IMR-90 (cell line): ENCODE measurements at regions not wholly inside any gene's neighbourhood (a gene's known extent, or its start where the extent isn't known, plus 50 kb on each side); places are given as distances from the start of the nearest gene placed in this dataset.
"Not testable (repeated sequence)": the region's sequence is repeated elsewhere in the genome, so short reads cannot be mapped to it uniquely, and the experiment has no call there.

ENCODE experiments used
- ATAC-seq: fragments of 200-7000 bp; cut with Tn5 transposase; 2 replicates; pipeline ENCODE4 v1.9.1; 2020; ENCODE audit warnings: low read depth, mild to moderate bottlenecking, moderate library complexity
- BruUV-seq: library from RNA; stranded (reverse); fragments of 400-500 nt; replicated peaks from 2 replicates; lab custom pipeline; 2021; lab: Mats Ljungman, UMichigan
- CTCF ChIA-PET: fragments of 300-600 bp; formaldehyde crosslinking; extraction: SDS; loops from one replicate; lab custom pipeline; 2021; ENCODE audit warnings: antibody characterized with exemption; lab: Yijun Ruan, JAX
- POLR2A ChIA-PET: fragments of 300-600 bp; sonication (Branson Sonifier 250); formaldehyde crosslinking; loops from one replicate; lab custom pipeline; 2022; ENCODE audit warnings: antibody characterized with exemption; ENCODE audit not compliant: unreplicated experiment; lab: Charles Lee
- DNase-seq: peaks from one replicate; pipeline ENCODE4 v3.0.0; 2013
- H2AFZ ChIP-seq: replicated peaks from 2 replicates; pipeline ENCODE3; 2013; ENCODE audit warnings: low read length, mild to moderate bottlenecking; ENCODE audit not compliant: poor library complexity
- H2AK5ac ChIP-seq: 2 replicates; pipeline ENCODE4 v1.6.1; 2013; ENCODE audit warnings: low read depth, low read length, inconsistent platforms
- H2AK9ac ChIP-seq: replicated peaks from 2 replicates; pipeline ENCODE3; 2013; ENCODE audit warnings: mild to moderate bottlenecking, low read depth, low read length, moderate library complexity; ENCODE audit not compliant: poor library complexity
- H2BK120ac ChIP-seq: 2 replicates; pipeline ENCODE4 v1.6.1; 2013; ENCODE audit warnings: low read depth, low read length, inconsistent platforms
- H2BK15ac ChIP-seq: 3 replicates; pipeline ENCODE4 v1.6.1; 2013; ENCODE audit warnings: low read depth, low read length, inconsistent platforms
- H2BK20ac ChIP-seq: 2 replicates; pipeline ENCODE4 v1.6.1; 2013; ENCODE audit warnings: low read depth, mild to moderate bottlenecking, inconsistent platforms, low read length, moderate library complexity
- H2BK5ac ChIP-seq: 2 replicates; pipeline ENCODE4 v1.6.1; 2013; ENCODE audit warnings: mild to moderate bottlenecking, low read depth, low read length, inconsistent platforms; ENCODE audit not compliant: poor library complexity, severe bottlenecking
- H3K14ac ChIP-seq: replicated peaks from 2 replicates; pipeline ENCODE4 v1.6.1; 2013; ENCODE audit warnings: low read depth, low read length, inconsistent platforms
- H3K18ac ChIP-seq: 2 replicates; pipeline ENCODE4 v1.6.1; 2013; ENCODE audit warnings: low read depth, low read length, control low read depth
- H3K23ac ChIP-seq: 2 replicates; pipeline ENCODE4 v1.6.1; 2013; ENCODE audit warnings: low read depth, low read length, inconsistent platforms
- H3K27ac ChIP-seq: 2 replicates; pipeline ENCODE4 v1.5.1; 2013; ENCODE audit warnings: mild to moderate bottlenecking, control low read depth, low read length; ENCODE audit not compliant: insufficient read depth
- H3K27me3 ChIP-seq: 2 replicates; pipeline ENCODE4 v1.6.1; 2013; ENCODE audit warnings: low read length; ENCODE audit not compliant: control insufficient read depth, insufficient read depth
- H3K36me3 ChIP-seq: 2 replicates; pipeline ENCODE4 v1.6.1; 2013; ENCODE audit warnings: low read length, mixed read lengths; ENCODE audit not compliant: control insufficient read depth, insufficient read depth
- H3K4ac ChIP-seq: 2 replicates; pipeline ENCODE4 v1.6.1; 2013; ENCODE audit warnings: low read depth, low read length, inconsistent platforms
- H3K4me1 ChIP-seq: 2 replicates; pipeline ENCODE4 v1.6.1; 2013; ENCODE audit warnings: low read length, mixed read lengths; ENCODE audit not compliant: control insufficient read depth, insufficient read depth
- H3K4me2 ChIP-seq: 2 replicates; pipeline ENCODE4 v1.6.1; 2013; ENCODE audit warnings: low read depth, mild to moderate bottlenecking, control low read depth, low read length, moderate library complexity
- H3K4me3 ChIP-seq: 2 replicates; pipeline ENCODE4 v1.5.1; 2013; ENCODE audit warnings: low read depth, mild to moderate bottlenecking, control low read depth, low read length, moderate library complexity; ENCODE audit not compliant: insufficient read depth
- H3K56ac ChIP-seq: 2 replicates; pipeline ENCODE4 v1.6.1; 2013; ENCODE audit warnings: low read length, inconsistent platforms; ENCODE audit not compliant: insufficient read depth; ENCODE audit errors: extremely low read depth
- H3K79me1 ChIP-seq, 2 experiments: 2 replicates each; pipeline ENCODE4 v1.6.1; 2013; ENCODE audit warnings: low read length in 2 of 2, inconsistent platforms in 1 of 2, low read depth in 1 of 2
- H3K9ac ChIP-seq: 2 replicates; pipeline ENCODE4 v1.6.1; 2013; ENCODE audit warnings: low read depth, low read length, control low read depth
- H3K9me1 ChIP-seq: 2 replicates; pipeline ENCODE4 v1.6.1; 2013; ENCODE audit warnings: low read length, inconsistent platforms; ENCODE audit not compliant: insufficient read depth
- H3K9me3 ChIP-seq: 2 replicates; pipeline ENCODE4 v1.6.1; 2013; ENCODE audit warnings: low read length; ENCODE audit not compliant: control insufficient read depth, insufficient read depth
- H4K20me1 ChIP-seq: 2 replicates; pipeline ENCODE4 v1.6.1; 2013; ENCODE audit warnings: low read length, inconsistent platforms; ENCODE audit not compliant: insufficient read depth
- H4K5ac ChIP-seq: 2 replicates; pipeline ENCODE4 v1.6.1; 2013; ENCODE audit warnings: mild to moderate bottlenecking, low read depth, low read length, control low read depth
- H4K8ac ChIP-seq, 2 experiments: 2 replicates each; pipeline ENCODE4 v1.6.1; 2013; ENCODE audit warnings: low read depth in 2 of 2, low read length in 2 of 2, control low read depth in 1 of 2, inconsistent platforms in 1 of 2
- H4K91ac ChIP-seq: 2 replicates; pipeline ENCODE4 v1.6.1; 2013; ENCODE audit warnings: low read depth, low read length, inconsistent platforms; ENCODE audit not compliant: insufficient read depth
- FOS ChIP-seq: fragments of 150-350 bp; IDR thresholded peaks from 2 replicates; pipeline ENCODE4 v1.6.1; 2016; ENCODE audit warnings: low read depth, low read length
- MAFK ChIP-seq: IDR thresholded peaks from 2 replicates; pipeline ENCODE4 v1.6.1; 2012; ENCODE audit warnings: low read depth, low read length, improper control_type of control experiment
- RCOR1 ChIP-seq: IDR thresholded peaks from 2 replicates; pipeline ENCODE4 v1.6.1; 2012; ENCODE audit warnings: mild to moderate bottlenecking, low read length, improper control_type of control experiment; ENCODE audit not compliant: insufficient replicate concordance
- USF2 ChIP-seq: fragments of 150-350 bp; IDR thresholded peaks from 2 replicates; pipeline ENCODE4 v1.6.1; 2017; ENCODE audit warnings: mild to moderate bottlenecking, antibody characterized with exemption, low read length, low read depth
- WGBS, 2 experiments: methylation state at CpG; one replicate each; pipeline versions ENCODE4 v1.1.5 to v1.1.7; 2013; ENCODE audit warnings: missing lambda C conversion rate in 2 of 2; ENCODE audit not compliant: insufficient read length in 1 of 2; ENCODE audit errors: extremely low coverage in 2 of 2; 5-methylcytosine and 5-hydroxymethylcytosine counted together
- dilution Hi-C: fragments of 300-500 bp; cut with HindIII; formaldehyde crosslinking; loops from one replicate; pipeline ENCODE4 v1.14.3; 2018; ENCODE audit warnings: low sequenced_read_pairs; ENCODE audit not compliant: unreplicated experiment
- in situ Hi-C: fragments of 300-500 bp; cut with MboI; formaldehyde crosslinking; loops from 3 replicates; pipeline ENCODE4 v1.14.3; 2019; ENCODE audit warnings: low sequenced_read_pairs, inconsistent platforms, mixed read lengths
- intact Hi-C: fragments of 100-400 bp; cut with micrococcal nuclease; formaldehyde crosslinking; loops from 2 replicates; pipeline ENCODE4 v1.10.0; 2022

DNA sequence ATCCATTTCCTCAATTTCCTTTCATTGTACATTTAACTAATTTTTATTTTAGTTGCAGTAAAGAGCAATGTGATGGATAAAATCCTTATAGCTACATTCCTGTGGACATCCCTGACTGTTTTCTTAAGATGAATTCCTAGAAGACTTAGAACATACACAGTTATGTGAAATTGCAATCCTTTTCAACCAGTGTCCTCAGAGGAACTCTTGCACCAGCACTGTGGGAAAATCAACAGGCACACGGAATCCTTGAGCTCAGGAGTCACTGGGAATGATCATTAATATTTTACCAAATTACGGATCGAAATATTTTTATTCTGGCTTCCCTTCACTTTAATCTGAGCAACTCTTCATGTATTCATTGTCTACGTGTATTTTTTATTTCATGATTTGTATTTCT lies 901.9 kb upstream of the WWC1 start:
- peak; percentile 0 for DNase-seq
- dilution Hi-C loops (no loop called here), intact Hi-C loops (no loop called here)

DNA sequence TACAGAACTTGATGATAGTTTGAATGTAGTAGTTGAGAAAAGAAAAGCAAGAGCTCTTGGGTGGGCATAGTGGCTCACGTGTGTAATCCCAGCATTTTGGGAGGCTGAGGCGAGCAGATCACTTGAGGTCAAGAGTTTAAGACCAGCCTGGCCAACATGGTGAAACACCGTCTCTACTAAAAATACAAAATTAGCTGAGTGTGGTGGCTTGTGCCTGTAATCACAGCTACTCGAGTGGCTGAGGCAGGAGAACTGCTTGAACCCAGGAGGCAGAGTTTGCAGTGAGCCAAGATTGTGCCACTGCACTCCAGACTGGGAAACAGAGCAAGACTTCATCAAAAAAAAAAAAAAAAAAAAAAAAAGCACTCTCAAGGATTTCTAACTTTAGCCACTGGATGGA lies 900.2 kb upstream of the WWC1 start:
- no CpG with 5 or more reads among the region's 4 CpGs for WGBS, 2 experiments
- H3K9me3 ChIP-seq, H3K4me2 ChIP-seq, H3K79me1 ChIP-seq, H3K4me1 ChIP-seq, BruUV-seq, H2AK5ac ChIP-seq, intact Hi-C loops, H2BK120ac ChIP-seq, H3K4me3 ChIP-seq, H2AK9ac ChIP-seq, H2BK5ac ChIP-seq, H2BK20ac ChIP-seq, H3K14ac ChIP-seq, H4K20me1 ChIP-seq, H3K56ac ChIP-seq, H3K18ac ChIP-seq, H3K9me1 ChIP-seq, H2BK15ac ChIP-seq, ATAC-seq, H4K91ac ChIP-seq, H3K27ac ChIP-seq, H3K4ac ChIP-seq, H3K36me3 ChIP-seq, H2AFZ ChIP-seq, H3K9ac ChIP-seq, H4K8ac ChIP-seq, H4K5ac ChIP-seq, H3K23ac ChIP-seq, DNase-seq, dilution Hi-C loops, POLR2A ChIA-PET, H3K27me3 ChIP-seq, CTCF ChIA-PET, in situ Hi-C loops: not testable (repeated sequence)

More for the DNA sequence above, 901.9 kb upstream of the WWC1 start:
- H3K4me2 ChIP-seq, result no peak overlapping the region
- H3K4me1 ChIP-seq, result no peaks in the 10 kb centered on the region
- no peak overlapping the region for H3K14ac ChIP-seq
- TF ChIP-seq FOS (no peak), RCOR1 (no peak), MAFK (no peak), USF2 (no peak)
- CTCF ChIA-PET, result no interaction called here
- H2AK9ac ChIP-seq, result no peak overlapping the region
- H3K79me1 ChIP-seq, result no peaks in the 10 kb centered on the region
- WGBS, 2 experiments, result no CpG with 5 or more reads among the region's 4 CpGs
- H2AFZ ChIP-seq, result no peak overlapping the region
- H2BK20ac ChIP-seq, result no peak overlapping the region
- no peak overlapping the region for H2BK120ac ChIP-seq
- no peak overlapping the region for H3K56ac ChIP-seq
- H2BK15ac ChIP-seq, result no peak overlapping the region
- no peaks in the 10 kb centered on the region for H3K9me3 ChIP-seq
- in situ Hi-C loops, result no loop called here
- H3K18ac ChIP-seq, result no peak overlapping the region
- H2BK5ac ChIP-seq, result no peak overlapping the region
- POLR2A ChIA-PET, result no interaction called here
- ATAC-seq, result no peak
- H2AK5ac ChIP-seq, result no peak overlapping the region
- no peaks in the 10 kb centered on the region for H3K9me1 ChIP-seq
- no peak overlapping the region for H3K23ac ChIP-seq
- no peak overlapping the region for H3K4me3 ChIP-seq
- no peak overlapping the region for H3K4ac ChIP-seq
- H4K5ac ChIP-seq, result no peak overlapping the region
- no peak overlapping the region for H4K8ac ChIP-seq
- H4K20me1 ChIP-seq, result no peaks in the 10 kb centered on the region
- no TSS peak for BruUV-seq
- no peaks in the 10 kb centered on the region for H3K27me3 ChIP-seq
- no peak overlapping the region for H3K27ac ChIP-seq
- no peak overlapping the region for H4K91ac ChIP-seq
- no peaks in the 10 kb centered on the region for H3K36me3 ChIP-seq
- no peak overlapping the region for H3K9ac ChIP-seq
